Panc1 (cell line): ENCODE measurements at regions not wholly inside any gene's neighbourhood (a gene's known extent, or its start where the extent isn't known, plus 50 kb on each side); places are given as distances from the start of the nearest gene placed in this dataset.

Experiments used
- ATAC-seq: fragments of 200-7000 bp; cut with Tn5 transposase; 2 replicates; pipeline ENCODE4 v1.9.1; 2020; ENCODE audit warnings: mild to moderate bottlenecking, moderate library complexity
- BruUV-seq: library from RNA; stranded (reverse); fragments of 400-500 nt; replicated peaks from 2 replicates; lab custom pipeline; 2021; lab: Mats Ljungman, UMichigan
- CTCF ChIA-PET: fragments of 300-600 bp; sonication (Branson Sonifier 250); formaldehyde crosslinking; loops from one replicate; lab custom pipeline; 2022; ENCODE audit warnings: antibody characterized with exemption; lab: Charles Lee
- POLR2A ChIA-PET: fragments of 300-600 bp; sonication (Branson Sonifier 250); formaldehyde crosslinking; loops from one replicate; lab custom pipeline; 2022; ENCODE audit warnings: antibody characterized with exemption; lab: Charles Lee
- DNase-seq: peaks from one replicate; pipeline ENCODE4 v3.0.0-alpha.2; 2010; ENCODE audit warnings: low read depth, low spot score
- H3K27ac ChIP-seq: 2 replicates; pipeline ENCODE4 v1.5.1; 2011; ENCODE audit warnings: mild to moderate bottlenecking, low read length, inconsistent platforms
- H3K27me3 ChIP-seq: fragments of 200-500 bp; sonication (Bioruptor generic); 2 replicates; pipeline ENCODE4 v1.6.0; 2014; ENCODE audit warnings: low read length, inconsistent platforms; ENCODE audit not compliant: control insufficient read depth, insufficient read depth
- H3K36me3 ChIP-seq: fragments of 200-500 bp; sonication (Bioruptor generic); 2 replicates; pipeline ENCODE4 v1.5.1; 2014; ENCODE audit warnings: inconsistent platforms, mild to moderate bottlenecking, low read length, moderate library complexity; ENCODE audit not compliant: control insufficient read depth, insufficient read depth
- H3K4me1 ChIP-seq: 2 replicates; pipeline ENCODE4 v1.5.1; 2011; ENCODE audit warnings: inconsistent platforms, mild to moderate bottlenecking, low read length, moderate library complexity; ENCODE audit not compliant: control insufficient read depth, insufficient read depth
- H3K4me3 ChIP-seq, 2 experiments: 2 replicates each; pipeline ENCODE4 v1.5.1; 2011 to 2012; ENCODE audit warnings: low read depth in 2 of 2, low read length in 2 of 2, mild to moderate bottlenecking in 2 of 2, inconsistent platforms in 1 of 2, moderate library complexity in 1 of 2
- H3K9me3 ChIP-seq: fragments of 200-500 bp; sonication (Bioruptor generic); 2 replicates; pipeline ENCODE4 v1.5.1; 2014; ENCODE audit warnings: low read depth, mild to moderate bottlenecking, inconsistent platforms, low read length, moderate library complexity; ENCODE audit not compliant: control insufficient read depth, insufficient read depth
- POLR2AphosphoS5 ChIP-seq: IDR thresholded peaks from 2 replicates; pipeline ENCODE4 v1.6.1; 2012; ENCODE audit warnings: mild to moderate bottlenecking, low read depth, low read length, moderate library complexity
- REST ChIP-seq, 2 experiments: IDR thresholded peaks; 2 replicates each; pipeline ENCODE4 v1.6.1; 2011 to 2012; ENCODE audit warnings: low read depth in 2 of 2, control low read depth in 1 of 2, low read length in 1 of 2, mild to moderate bottlenecking in 1 of 2, moderate library complexity in 1 of 2; ENCODE audit not compliant: insufficient read depth in 1 of 2
- SIN3A ChIP-seq: IDR thresholded peaks from 2 replicates; pipeline ENCODE4 v1.6.1; 2012; ENCODE audit warnings: low read depth, mild to moderate bottlenecking, low read length, moderate library complexity, borderline replicate concordance; ENCODE audit not compliant: insufficient read depth
- TCF7L2 ChIP-seq: IDR thresholded peaks from 2 replicates; pipeline ENCODE4 v1.6.1; 2011; ENCODE audit warnings: mild to moderate bottlenecking, low read depth, low read length, inconsistent platforms
- in situ Hi-C: cut with HindIII; loops from 2 replicates; pipeline ENCODE4 v1.10.0; 2016; ENCODE audit warnings: low sequenced_read_pairs, low pct_unique_long_range_greater_than_20kb
- intact Hi-C: fragments of 100-400 bp; cut with micrococcal nuclease; formaldehyde crosslinking; loops from one replicate; pipeline ENCODE4 v1.10.0; 2022; ENCODE audit not compliant: unreplicated experiment
- TF ChIP-seq, protein P1 (sequence below): fragments of 450-650 bp; IDR thresholded peaks from 2 replicates; pipeline ENCODE4 v1.5.1; 2017; ENCODE audit warnings: mild to moderate bottlenecking

- no peak for DNase-seq
- intact Hi-C loops (no loop called here), in situ Hi-C loops (no loop called here)
- Histone ChIP-seq H3K27me3 (peaks cover 15% of the 10 kb centered on the region), H3K4me3 (no peak overlapping the region), H3K9me3 (no peaks in the 10 kb centered on the region), H3K27ac (no peak overlapping the region), H3K4me1 (no peaks in the 10 kb centered on the region), H3K36me3 (no peaks in the 10 kb centered on the region)
- ATAC-seq: no peak
- ChIA-PET CTCF (interaction anchor here (0.5 kb wide), 1 partner anchor 112 kb away, joined by 4 read pairs; no protein-coding TSS in a partner anchor), POLR2A (no interaction called here)
- TF ChIP-seq REST (IDR thresholded peaks at IDR 0.05; ENCODE audit: insufficient read depth in 1 of 2, low read depth in 2 of 2, low read length in 1 of 2): no peak
- TF ChIP-seq, protein P1, sequence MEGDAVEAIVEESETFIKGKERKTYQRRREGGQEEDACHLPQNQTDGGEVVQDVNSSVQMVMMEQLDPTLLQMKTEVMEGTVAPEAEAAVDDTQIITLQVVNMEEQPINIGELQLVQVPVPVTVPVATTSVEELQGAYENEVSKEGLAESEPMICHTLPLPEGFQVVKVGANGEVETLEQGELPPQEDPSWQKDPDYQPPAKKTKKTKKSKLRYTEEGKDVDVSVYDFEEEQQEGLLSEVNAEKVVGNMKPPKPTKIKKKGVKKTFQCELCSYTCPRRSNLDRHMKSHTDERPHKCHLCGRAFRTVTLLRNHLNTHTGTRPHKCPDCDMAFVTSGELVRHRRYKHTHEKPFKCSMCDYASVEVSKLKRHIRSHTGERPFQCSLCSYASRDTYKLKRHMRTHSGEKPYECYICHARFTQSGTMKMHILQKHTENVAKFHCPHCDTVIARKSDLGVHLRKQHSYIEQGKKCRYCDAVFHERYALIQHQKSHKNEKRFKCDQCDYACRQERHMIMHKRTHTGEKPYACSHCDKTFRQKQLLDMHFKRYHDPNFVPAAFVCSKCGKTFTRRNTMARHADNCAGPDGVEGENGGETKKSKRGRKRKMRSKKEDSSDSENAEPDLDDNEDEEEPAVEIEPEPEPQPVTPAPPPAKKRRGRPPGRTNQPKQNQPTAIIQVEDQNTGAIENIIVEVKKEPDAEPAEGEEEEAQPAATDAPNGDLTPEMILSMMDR: no peak
- TF ChIP-seq TCF7L2: no peak
- TF ChIP-seq SIN3A: no peak
- TF ChIP-seq POLR2AphosphoS5: no peak
- no TSS peak for BruUV-seq
These were observed 397.7 kb upstream of the NFE2L3 start for GRCh38 chr7:25754333-25754732.

DNA sequence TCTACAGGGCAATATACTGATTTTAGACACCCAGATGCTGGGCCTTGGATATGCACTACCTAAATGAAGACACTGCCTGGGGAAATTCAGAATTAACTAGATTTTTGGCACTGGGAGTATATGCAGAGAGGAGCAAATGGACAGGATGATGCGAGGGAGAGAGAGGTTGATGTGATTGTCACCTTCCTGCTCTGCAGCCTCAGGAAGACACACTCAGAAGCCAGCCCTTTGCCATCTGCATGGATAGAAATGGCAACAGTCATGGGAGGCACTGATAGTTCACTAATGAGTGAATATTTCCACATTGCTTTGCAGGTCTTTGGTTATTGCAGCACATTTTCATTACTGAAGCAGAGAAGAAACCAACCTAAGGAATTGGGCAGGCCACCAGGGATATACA lies 397.2 kb upstream of the NFE2L3 start:
- TF ChIP-seq POLR2AphosphoS5: no peak
- no peak for TF ChIP-seq REST (IDR thresholded peaks at IDR 0.05; ENCODE audit: insufficient read depth in 1 of 2, low read depth in 2 of 2, low read length in 1 of 2)
- no peak for TF ChIP-seq TCF7L2
- TF ChIP-seq SIN3A: no peak
- TF ChIP-seq, protein P1: no peak
- Histone ChIP-seq H3K36me3 (no peaks in the 10 kb centered on the region), H3K27ac (no peak overlapping the region), H3K4me1 (no peaks in the 10 kb centered on the region), H3K27me3 (peaks cover 15% of the 10 kb centered on the region), H3K9me3 (no peaks in the 10 kb centered on the region), H3K4me3 (no peak overlapping the region)
- in situ Hi-C loops (no loop called here), intact Hi-C loops (no loop called here)
- ChIA-PET CTCF (no interaction called here), POLR2A (no interaction called here)
- DNase-seq (no peak), ATAC-seq (no peak)
- BruUV-seq: no TSS peak
